Heart left ventricle (tissue), 16 donors: ENCODE measurements at regions not wholly inside any gene's neighbourhood (a gene's known extent, or its start where the extent isn't known, plus 50 kb on each side); places are given as distances from the start of the nearest gene placed in this dataset.
"Not testable (repeated sequence)": the region's sequence is repeated elsewhere in the genome, so short reads cannot be mapped to it uniquely, and the experiment has no call there.

ENCODE experiments used
- ATAC-seq, 4 donors: fragments of 200-7000 bp; cut with Tn5 transposase; one replicate each; pipeline ENCODE4 v1.9.1; 2020 to 2022; ENCODE audit warnings: moderate library complexity in 4 of 4, mild to moderate bottlenecking in 3 of 4, moderate number of reproducible peaks in 1 of 4
- DNase-seq, 5 donors: peaks; one replicate each; pipeline ENCODE4 v3.0.0-alpha.2; 2020
- H3K27ac ChIP-seq, 12 donors: fragments of 200-600 bp; sonication (generic) in 4 of 12; one replicate each; pipeline versions ENCODE4 v1.5.0 to v1.8.0; 2016 to 2022; ENCODE audit warnings: mild to moderate bottlenecking in 2 of 12
- H3K27me3 ChIP-seq, 9 donors: fragments of 200-600 bp; sonication (generic) in 2 of 9; one replicate each; pipeline versions ENCODE4 v1.5.1 to v1.8.0; 2016 to 2022; ENCODE audit warnings: mild to moderate bottlenecking in 3 of 9
- H3K36me3 ChIP-seq, 9 donors: fragments of 200-600 bp; sonication (generic) in 2 of 9; one replicate each; pipeline versions ENCODE4 v1.5.0 to v1.8.0; 2018 to 2022; ENCODE audit warnings: mild to moderate bottlenecking in 2 of 9
- H3K4me1 ChIP-seq, 12 donors: fragments of 200-600 bp; sonication (generic) in 4 of 12; one replicate each; pipeline versions ENCODE4 v1.5.0 to v1.8.0; 2016 to 2022; ENCODE audit warnings: mild to moderate bottlenecking in 3 of 12
- H3K4me3 ChIP-seq, 12 donors: fragments of 200-600 bp; sonication (generic) in 4 of 12; one replicate each; pipeline versions ENCODE4 v1.5.0 to v1.8.0; 2017 to 2022; ENCODE audit warnings: mild to moderate bottlenecking in 9 of 12, moderate library complexity in 4 of 12
- H3K9me3 ChIP-seq, 12 donors: fragments of 200-600 bp; sonication (generic) in 4 of 12; one replicate each; pipeline versions ENCODE4 v1.5.0 to v1.8.0; 2016 to 2022; ENCODE audit warnings: mild to moderate bottlenecking in 1 of 12
- POLR2A ChIP-seq, 2 donors: fragments of 450-650 bp; IDR thresholded peaks; one replicate each; pipeline ENCODE4 v1.6.1; 2017; ENCODE audit warnings: antibody characterized with exemption in 2 of 2, mild to moderate bottlenecking in 2 of 2, moderate library complexity in 2 of 2
- WGBS, 4 donors: extraction: QIAGEN DNeasy Blood & Tissue Kit in 2 of 4; methylation state at CpG; one replicate each; pipeline versions ENCODE4 v1.1.5 to v1.1.7; 2013 to 2018; 5-methylcytosine and 5-hydroxymethylcytosine counted together
- intact Hi-C, 10 donors: fragments of 100-400 bp; cut with DNase I; formaldehyde crosslinking; loops; one replicate each; pipeline versions ENCODE4 v1.11.1 to v1.14.2; 2022
- TF ChIP-seq, protein P1 (sequence below), 12 donors: fragments of 200-600 bp; sonication (generic) in 4 of 12; IDR thresholded peaks; one replicate each; pipeline versions ENCODE4 v1.5.0 to v1.8.0; 2018 to 2022; ENCODE audit warnings: antibody characterized with exemption in 12 of 12, mild to moderate bottlenecking in 5 of 12
- donor health status: ischemic (EF 13 %, LVEDD 7.1; RV severe dilation, severe dysfunction).
- donor health status: healthy with polysubstance abuse.
- donor health status: DM: no; HTN: yes; CAD: no.
- donor health status: DM: no; HTN: no; CAD: no.
- donor health status: ischemic (EF 25% LVEDD 6.9; RV normal size, moderate dysfunction).
- donor health status: ischemic (EF 25% LVEDD 5.7; RV mildly dilated, moderate dysfunction).
- donor health status: healthy.
- donor health status: DM: yes; HTN: yes; CAD: no.
- donor health status: ischemic (EF 35%, LVEDD 5.7; RV mildly dilated, moderate dysfunction).
- donor health status: nonischemic (EF 11% LVEDD 7.7; RV severe dilation, severe dysfunction).
- donor health status: DM: yes; HTN: yes; CAD: no.
- donor health status: PGD.
- donor health status: ischemic (EF 29% LVEDD 5.4; RV normal size, mild dysfunction).
- donor health status: nonischemic (EF 23%, LVEDD 6.1; RV moderate dilation, normal function).

DNA sequence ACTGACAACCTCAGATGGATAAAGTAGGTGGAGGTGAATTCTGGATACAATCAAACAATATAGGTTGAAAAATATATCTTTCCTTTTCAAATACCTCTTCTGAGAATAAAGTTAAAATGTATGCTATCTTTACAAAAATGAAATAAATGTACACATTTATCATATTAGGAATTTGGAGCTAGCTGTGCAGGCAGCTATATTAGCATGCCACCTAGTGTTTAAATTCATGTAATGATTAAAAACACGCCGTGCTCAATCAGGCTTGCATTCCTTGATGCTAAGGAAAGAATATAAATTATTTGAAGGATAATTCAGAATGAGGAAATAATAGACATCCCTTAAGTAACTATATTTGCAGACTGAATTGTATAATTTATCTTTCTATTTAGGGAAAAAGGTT, 460.7 kb upstream of the USP9Y start:
- H3K27me3 ChIP-seq, ATAC-seq, H3K9me3 ChIP-seq, H3K4me3 ChIP-seq, H3K27ac ChIP-seq, H3K36me3 ChIP-seq, H3K4me1 ChIP-seq, DNase-seq: not testable (repeated sequence)
- intact Hi-C loops: loop anchor here in 1 of 10 donors (10.0 kb wide), 1 partner anchor 706 kb away; no protein-coding TSS in a partner anchor
- TF ChIP-seq, protein P1, sequence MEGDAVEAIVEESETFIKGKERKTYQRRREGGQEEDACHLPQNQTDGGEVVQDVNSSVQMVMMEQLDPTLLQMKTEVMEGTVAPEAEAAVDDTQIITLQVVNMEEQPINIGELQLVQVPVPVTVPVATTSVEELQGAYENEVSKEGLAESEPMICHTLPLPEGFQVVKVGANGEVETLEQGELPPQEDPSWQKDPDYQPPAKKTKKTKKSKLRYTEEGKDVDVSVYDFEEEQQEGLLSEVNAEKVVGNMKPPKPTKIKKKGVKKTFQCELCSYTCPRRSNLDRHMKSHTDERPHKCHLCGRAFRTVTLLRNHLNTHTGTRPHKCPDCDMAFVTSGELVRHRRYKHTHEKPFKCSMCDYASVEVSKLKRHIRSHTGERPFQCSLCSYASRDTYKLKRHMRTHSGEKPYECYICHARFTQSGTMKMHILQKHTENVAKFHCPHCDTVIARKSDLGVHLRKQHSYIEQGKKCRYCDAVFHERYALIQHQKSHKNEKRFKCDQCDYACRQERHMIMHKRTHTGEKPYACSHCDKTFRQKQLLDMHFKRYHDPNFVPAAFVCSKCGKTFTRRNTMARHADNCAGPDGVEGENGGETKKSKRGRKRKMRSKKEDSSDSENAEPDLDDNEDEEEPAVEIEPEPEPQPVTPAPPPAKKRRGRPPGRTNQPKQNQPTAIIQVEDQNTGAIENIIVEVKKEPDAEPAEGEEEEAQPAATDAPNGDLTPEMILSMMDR (IDR thresholded peaks at IDR 0.05): peak in 2 of 12 donors; percentile 20 to 23
- WGBS, 4 donors: 41 to 47% methylated on average over 2 of the region's 2 CpGs; no CpG with 5 or more reads in 2 of the 4 donors

DNA sequence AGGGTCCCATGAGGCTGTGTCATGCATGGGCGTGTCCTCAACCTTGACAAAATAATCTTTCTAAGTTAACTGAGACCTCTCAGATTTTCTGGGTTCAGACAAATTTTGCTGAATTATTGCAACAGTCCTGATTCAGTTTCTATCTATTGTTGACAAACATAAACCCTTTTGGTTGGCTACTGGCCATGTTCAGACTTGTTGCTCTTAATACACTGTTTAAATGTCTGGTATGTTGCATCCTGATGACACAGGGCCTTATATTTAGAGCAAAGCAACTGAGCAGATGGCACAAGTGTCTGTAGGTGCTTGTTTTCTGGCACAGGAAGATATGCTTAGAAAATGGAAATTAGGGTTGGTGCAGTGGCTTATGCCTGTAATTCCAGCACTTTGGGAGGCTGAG, 456.9 kb upstream of the USP9Y start:
- intact Hi-C loops: loop anchor here in 1 of 10 donors (10.0 kb wide), 1 partner anchor 709 kb away; no protein-coding TSS in a partner anchor
- Histone ChIP-seq H3K4me1 (no peaks in the 10 kb centered on the region), H3K27ac (no peak overlapping the region), H3K27me3 (no peaks in the 10 kb centered on the region), H3K36me3 (no peaks in the 10 kb centered on the region), H3K9me3 (no peaks in the 10 kb centered on the region), H3K4me3 (no peak overlapping the region)
- DNase-seq: no peak
- TF ChIP-seq, protein P1 (IDR thresholded peaks at IDR 0.05): no peak
- no peak for TF ChIP-seq POLR2A (IDR thresholded peaks at IDR 0.05)
- WGBS, 4 donors: 38 to 41% methylated on average over 1 of the region's 1 CpG; no CpG with 5 or more reads in 2 of the 4 donors
- no peak for ATAC-seq

DNA sequence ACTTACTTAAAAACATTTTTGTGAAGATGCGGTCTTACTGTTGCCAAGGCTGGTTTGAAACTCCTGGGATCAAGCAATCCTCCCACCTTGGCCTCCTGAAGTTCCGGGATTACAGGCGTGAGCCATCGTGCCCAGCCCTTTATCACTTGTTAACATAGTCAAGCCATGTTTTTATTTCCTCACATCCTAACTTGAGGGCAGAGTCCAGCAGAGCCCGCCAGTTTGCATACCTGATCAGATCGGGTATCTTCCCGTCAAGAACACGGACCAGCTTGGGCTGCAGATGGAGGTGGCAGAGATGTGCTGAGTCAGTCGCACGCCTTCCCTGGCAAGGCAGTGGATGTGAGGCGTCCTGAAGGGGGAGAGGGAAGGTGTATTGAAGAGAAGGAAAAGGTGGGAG, 447.3 kb upstream of the USP9Y start:
- 75 to 78% methylated on average over 11 of the region's 11 CpGs; no CpG with 5 or more reads in 2 of the 4 donors for WGBS, 4 donors
- H3K4me1 ChIP-seq: no peaks in the 10 kb centered on the region
- H3K4me3 ChIP-seq: no peak overlapping the region
- no peaks in the 10 kb centered on the region for H3K36me3 ChIP-seq
- TF ChIP-seq, protein P1 (IDR thresholded peaks at IDR 0.05): no peak
- TF ChIP-seq POLR2A (IDR thresholded peaks at IDR 0.05): no peak
- no peak overlapping the region for H3K27ac ChIP-seq
- no peaks in the 10 kb centered on the region for H3K9me3 ChIP-seq
- no peak for ATAC-seq
- DNase-seq: no peak
- intact Hi-C loops: no loop called here
- no peaks in the 10 kb centered on the region for H3K27me3 ChIP-seq

DNA sequence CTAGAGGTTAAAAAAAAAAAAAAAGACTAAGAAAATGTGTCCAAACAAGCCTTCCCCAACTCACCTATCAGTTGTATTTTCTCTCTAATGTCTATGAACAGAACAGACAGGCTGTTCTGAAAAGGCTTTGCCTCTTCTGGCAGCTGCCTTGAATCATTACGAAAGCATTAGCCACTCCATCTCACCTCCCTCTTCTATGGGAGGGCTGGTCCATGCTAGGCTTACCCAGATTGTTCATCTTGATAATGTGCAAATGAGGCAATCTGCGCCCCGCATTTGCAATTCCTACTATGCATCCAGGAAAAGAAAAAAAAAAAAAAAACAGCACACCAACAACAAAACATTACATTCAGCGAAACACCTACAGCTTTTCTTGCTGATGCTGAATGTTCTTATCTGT, 429.9 kb upstream of the USP9Y start:
- Histone ChIP-seq H3K27ac (no peak overlapping the region), H3K4me3 (no peak overlapping the region), H3K36me3 (no peaks in the 10 kb centered on the region), H3K4me1 (no peaks in the 10 kb centered on the region), H3K9me3 (peaks cover 0 to 1% (median 0%) of the 10 kb centered on the region in 12 donors), H3K27me3 (no peaks in the 10 kb centered on the region)
- ATAC-seq: no peak
- DNase-seq: no peak
- WGBS, 4 donors: 55 to 67% methylated on average over 4 of the region's 4 CpGs; no CpG with 5 or more reads in 2 of the 4 donors
- intact Hi-C loops: no loop called here
- TF ChIP-seq, protein P1 (IDR thresholded peaks at IDR 0.05): no peak
- no peak for TF ChIP-seq POLR2A (IDR thresholded peaks at IDR 0.05)
